ENCODE measurements at regions not wholly inside any gene's neighbourhood (a gene's known extent, or its start where the extent isn't known, plus 50 kb on each side); places are given as distances from the start of the nearest gene placed in this dataset.

GRCh38 chr20:60591172-60591799, 633.1 kb downstream of the CDH26 start:
- no peak overlapping the region for H3K4me3 Mint-ChIP-seq
- peaks cover 26% of the 10 kb centered on the region for H3K27me3 Mint-ChIP-seq
- no peaks in the 10 kb centered on the region for H3K36me3 Mint-ChIP-seq (ENCODE audit: insufficient read depth)
- H3K4me1 Mint-ChIP-seq: no peaks in the 10 kb centered on the region
- ATAC-seq (replicated peaks; ENCODE audit: extremely low read depth, poor library complexity, severe bottlenecking) (no peak), DNase-seq (ENCODE audit: low spot score in 2 of 2) (no peak)
- no peaks in the 10 kb centered on the region for H3K9me3 Mint-ChIP-seq
- H3K27ac Mint-ChIP-seq (ENCODE audit: low read depth): no peak overlapping the region

- Mint-ChIP-seq H3K4me1 (no peaks in the 10 kb centered on the region), H3K27me3 (peaks cover 9% of the 10 kb centered on the region), H3K9me3 (peaks cover 12% of the 10 kb centered on the region), H3K4me3 (no peak overlapping the region), H3K27ac (ENCODE audit: low read depth) (no peak overlapping the region), H3K36me3 (ENCODE audit: insufficient read depth) (peaks cover 1% of the 10 kb centered on the region)
- ATAC-seq (replicated peaks; ENCODE audit: extremely low read depth, poor library complexity, severe bottlenecking): no peak
- DNase-seq (ENCODE audit: low spot score in 2 of 2): no peak
Measured at GRCh38 chr20:60598528-60598927, 640.3 kb downstream of the CDH26 start.

- H3K9me3 Mint-ChIP-seq: peaks cover 12% of the 10 kb centered on the region
- H3K4me3 Mint-ChIP-seq: no peak overlapping the region
- DNase-seq (ENCODE audit: low spot score in 2 of 2) (no peak), ATAC-seq (replicated peaks; ENCODE audit: extremely low read depth, poor library complexity, severe bottlenecking) (no peak)
- no peaks in the 10 kb centered on the region for H3K4me1 Mint-ChIP-seq
- peaks cover 1% of the 10 kb centered on the region for H3K36me3 Mint-ChIP-seq (ENCODE audit: insufficient read depth)
- peaks cover 9% of the 10 kb centered on the region for H3K27me3 Mint-ChIP-seq
- no peak overlapping the region for H3K27ac Mint-ChIP-seq (ENCODE audit: low read depth)
Measured at GRCh38 chr20:60599381-60599780, 641.2 kb downstream of the CDH26 start.

GRCh38 chr20:60600036-60600435, 641.8 kb downstream of the CDH26 start:
- H3K36me3 Mint-ChIP-seq (ENCODE audit: insufficient read depth): peaks cover 1% of the 10 kb centered on the region
- no peak overlapping the region for H3K27ac Mint-ChIP-seq (ENCODE audit: low read depth)
- no peaks in the 10 kb centered on the region for H3K4me1 Mint-ChIP-seq
- no peak for ATAC-seq (replicated peaks; ENCODE audit: extremely low read depth, poor library complexity, severe bottlenecking)
- no peak for DNase-seq (ENCODE audit: low spot score in 2 of 2)
- H3K27me3 Mint-ChIP-seq: peaks cover 9% of the 10 kb centered on the region
- H3K4me3 Mint-ChIP-seq: no peak overlapping the region
- peaks cover 12% of the 10 kb centered on the region for H3K9me3 Mint-ChIP-seq

- Mint-ChIP-seq H3K27me3 (peaks cover 20% of the 10 kb centered on the region), H3K36me3 (ENCODE audit: insufficient read depth) (no peaks in the 10 kb centered on the region), H3K4me3 (no peak overlapping the region), H3K4me1 (no peaks in the 10 kb centered on the region), H3K9me3 (peaks cover 5% of the 10 kb centered on the region), H3K27ac (ENCODE audit: low read depth) (no peak overlapping the region)
- no peak for ATAC-seq (replicated peaks; ENCODE audit: extremely low read depth, poor library complexity, severe bottlenecking)
- DNase-seq (ENCODE audit: low spot score in 2 of 2): no peak
Measured at GRCh38 chr20:60624066-60624465, 628.0 kb upstream of the CDH4 start.

GRCh38 chr20:60627751-60628565, 624.1 kb upstream of the CDH4 start:
- no peaks in the 10 kb centered on the region for H3K9me3 Mint-ChIP-seq
- no peak overlapping the region for H3K4me3 Mint-ChIP-seq
- H3K36me3 Mint-ChIP-seq (ENCODE audit: insufficient read depth): no peaks in the 10 kb centered on the region
- no peak overlapping the region for H3K27ac Mint-ChIP-seq (ENCODE audit: low read depth)
- no peaks in the 10 kb centered on the region for H3K4me1 Mint-ChIP-seq
- no peak for DNase-seq (ENCODE audit: low spot score in 2 of 2)
- H3K27me3 Mint-ChIP-seq: no peaks in the 10 kb centered on the region
- no peak for ATAC-seq (replicated peaks; ENCODE audit: extremely low read depth, poor library complexity, severe bottlenecking)

GRCh38 chr20:60628749-60629148, 623.3 kb upstream of the CDH4 start:
- Mint-ChIP-seq H3K4me3 (no peak overlapping the region), H3K4me1 (no peaks in the 10 kb centered on the region), H3K36me3 (ENCODE audit: insufficient read depth) (no peaks in the 10 kb centered on the region), H3K9me3 (no peaks in the 10 kb centered on the region), H3K27ac (ENCODE audit: low read depth) (no peak overlapping the region), H3K27me3 (no peaks in the 10 kb centered on the region)
- ATAC-seq (replicated peaks; ENCODE audit: extremely low read depth, poor library complexity, severe bottlenecking) (no peak), DNase-seq (ENCODE audit: low spot score in 2 of 2) (no peak)

- DNase-seq (ENCODE audit: low spot score in 2 of 2) (no peak), ATAC-seq (replicated peaks; ENCODE audit: extremely low read depth, poor library complexity, severe bottlenecking) (no peak)
- Mint-ChIP-seq H3K36me3 (ENCODE audit: insufficient read depth) (no peaks in the 10 kb centered on the region), H3K4me1 (no peaks in the 10 kb centered on the region), H3K4me3 (no peak overlapping the region), H3K27me3 (no peaks in the 10 kb centered on the region), H3K9me3 (no peaks in the 10 kb centered on the region), H3K27ac (ENCODE audit: low read depth) (no peak overlapping the region)
Measured at GRCh38 chr20:60629206-60629605, 622.9 kb upstream of the CDH4 start.

- Mint-ChIP-seq H3K36me3 (ENCODE audit: insufficient read depth) (no peaks in the 10 kb centered on the region), H3K4me3 (no peak overlapping the region), H3K27me3 (no peaks in the 10 kb centered on the region), H3K9me3 (no peaks in the 10 kb centered on the region), H3K4me1 (no peaks in the 10 kb centered on the region), H3K27ac (ENCODE audit: low read depth) (no peak overlapping the region)
- ATAC-seq (replicated peaks; ENCODE audit: extremely low read depth, poor library complexity, severe bottlenecking): no peak
- DNase-seq (ENCODE audit: low spot score in 2 of 2): no peak
Measured at GRCh38 chr20:60630609-60631008, 621.5 kb upstream of the CDH4 start.

- ATAC-seq (replicated peaks; ENCODE audit: extremely low read depth, poor library complexity, severe bottlenecking): no peak
- Mint-ChIP-seq H3K4me3 (no peak overlapping the region), H3K27me3 (no peaks in the 10 kb centered on the region), H3K27ac (ENCODE audit: low read depth) (no peak overlapping the region), H3K9me3 (no peaks in the 10 kb centered on the region), H3K4me1 (no peaks in the 10 kb centered on the region), H3K36me3 (ENCODE audit: insufficient read depth) (no peaks in the 10 kb centered on the region)
- DNase-seq (ENCODE audit: low spot score in 2 of 2): no peak
Measured at GRCh38 chr20:60631585-60632287, 620.3 kb upstream of the CDH4 start.

- Mint-ChIP-seq H3K36me3 (ENCODE audit: insufficient read depth) (no peaks in the 10 kb centered on the region), H3K4me3 (no peak overlapping the region), H3K27ac (ENCODE audit: low read depth) (no peak overlapping the region), H3K9me3 (no peaks in the 10 kb centered on the region), H3K27me3 (no peaks in the 10 kb centered on the region), H3K4me1 (no peaks in the 10 kb centered on the region)
- no peak for DNase-seq (ENCODE audit: low spot score in 2 of 2)
- no peak for ATAC-seq (replicated peaks; ENCODE audit: extremely low read depth, poor library complexity, severe bottlenecking)
Measured at GRCh38 chr20:60632391-60633262, 619.4 kb upstream of the CDH4 start.

GRCh38 chr20:60634491-60635172, 617.4 kb upstream of the CDH4 start:
- DNase-seq (ENCODE audit: low spot score in 2 of 2): no peak
- ATAC-seq (replicated peaks; ENCODE audit: extremely low read depth, poor library complexity, severe bottlenecking): no peak
- no peaks in the 10 kb centered on the region for H3K4me1 Mint-ChIP-seq
- no peaks in the 10 kb centered on the region for H3K9me3 Mint-ChIP-seq
- H3K36me3 Mint-ChIP-seq (ENCODE audit: insufficient read depth): no peaks in the 10 kb centered on the region
- H3K27me3 Mint-ChIP-seq: no peaks in the 10 kb centered on the region
- no peak overlapping the region for H3K4me3 Mint-ChIP-seq
- no peak overlapping the region for H3K27ac Mint-ChIP-seq (ENCODE audit: low read depth)
